CD4-positive, alpha-beta T cell treated with Interleukin-10 for 1 hour (primary cell): ENCODE measurements at regions not wholly inside any gene's neighbourhood (a gene's known extent, or its start where the extent isn't known, plus 50 kb on each side); places are given as distances from the start of the nearest gene placed in this dataset.

Experiments used
- DNase-seq: peaks from one replicate; pipeline ENCODE4 v3.0.0-alpha.2; 2020

DNA sequence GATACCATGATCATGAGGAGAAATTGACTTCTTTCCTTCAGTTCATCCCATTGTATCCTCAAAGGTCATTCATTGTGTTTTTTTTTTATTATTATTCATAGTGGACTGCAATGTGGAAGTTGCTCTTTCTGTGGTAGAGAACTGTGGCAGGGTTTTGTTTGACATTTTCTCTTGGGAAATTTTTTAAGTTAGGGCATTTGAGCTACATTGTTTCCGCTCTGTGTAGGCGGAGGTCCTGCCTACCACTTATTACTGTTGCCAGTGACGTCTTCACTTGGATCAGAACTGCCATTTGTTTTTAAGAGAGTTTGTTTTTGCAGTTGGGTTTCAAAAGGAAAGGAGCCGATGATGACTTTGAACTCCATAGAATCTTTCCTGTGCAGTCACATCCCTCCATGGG is 287.4 kb upstream of the FMN2 start:
- no peak for DNase-seq

DNA sequence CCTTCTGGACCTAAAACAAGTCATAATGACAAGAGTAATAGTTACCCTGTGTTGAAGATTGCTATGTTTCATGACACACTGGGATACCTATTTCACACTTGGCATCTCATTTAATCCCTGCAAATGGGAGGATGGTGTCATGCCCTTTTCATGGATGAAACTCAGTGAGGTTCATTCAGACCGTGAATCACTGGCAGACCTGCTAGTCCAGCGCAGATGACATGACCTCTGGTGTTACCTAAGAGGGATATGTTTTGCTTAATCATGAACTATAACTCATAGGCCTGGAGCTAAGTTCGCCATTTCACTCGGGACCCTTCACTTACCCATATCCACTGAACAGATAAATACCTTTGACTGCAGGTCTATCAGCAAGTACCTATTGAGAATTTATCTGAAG is 286.6 kb upstream of the FMN2 start:
- DNase-seq, result no peak

DNA sequence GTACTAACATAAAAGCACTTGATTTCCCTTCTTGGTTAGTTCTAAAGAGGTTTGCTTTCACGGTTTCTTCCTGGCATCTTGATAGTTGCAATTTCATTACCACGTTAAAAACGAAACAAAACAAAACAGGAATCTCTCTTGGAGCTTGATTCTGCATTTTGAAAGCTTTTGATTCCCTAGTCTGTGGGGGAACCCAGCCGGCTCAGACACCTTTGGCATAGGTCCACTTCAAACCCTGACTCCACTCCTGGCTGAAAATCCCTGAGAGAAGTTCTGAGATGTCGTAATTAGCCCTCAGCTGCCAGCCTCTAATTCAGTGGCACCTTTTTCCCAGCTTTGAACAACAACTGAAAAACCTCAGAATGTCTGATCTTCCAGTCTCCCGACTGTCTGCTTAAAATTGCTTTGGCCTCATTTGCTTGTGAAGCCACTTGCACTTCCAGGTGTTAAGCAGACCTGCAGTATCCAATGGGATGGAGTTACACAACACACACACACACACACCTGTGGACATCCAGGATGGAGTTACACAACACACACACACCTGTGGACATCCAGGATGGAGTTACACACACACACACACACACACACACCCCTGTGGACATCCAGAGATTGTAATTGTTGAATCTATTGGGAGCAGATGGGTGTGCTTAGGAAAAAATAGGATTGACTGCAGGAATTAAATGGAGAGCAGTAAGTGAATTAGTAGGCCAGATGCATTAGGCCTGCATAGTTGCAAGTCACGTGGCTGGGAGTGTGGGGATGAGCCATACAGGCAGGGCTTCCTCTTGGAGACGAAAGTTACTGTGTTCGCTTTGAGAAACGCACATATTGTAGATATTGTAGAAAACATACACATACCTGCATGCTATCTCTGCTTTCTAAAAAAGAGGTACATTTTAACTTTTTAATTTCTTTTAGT is 285.6 kb upstream of the FMN2 start:
- no peak for DNase-seq

DNA sequence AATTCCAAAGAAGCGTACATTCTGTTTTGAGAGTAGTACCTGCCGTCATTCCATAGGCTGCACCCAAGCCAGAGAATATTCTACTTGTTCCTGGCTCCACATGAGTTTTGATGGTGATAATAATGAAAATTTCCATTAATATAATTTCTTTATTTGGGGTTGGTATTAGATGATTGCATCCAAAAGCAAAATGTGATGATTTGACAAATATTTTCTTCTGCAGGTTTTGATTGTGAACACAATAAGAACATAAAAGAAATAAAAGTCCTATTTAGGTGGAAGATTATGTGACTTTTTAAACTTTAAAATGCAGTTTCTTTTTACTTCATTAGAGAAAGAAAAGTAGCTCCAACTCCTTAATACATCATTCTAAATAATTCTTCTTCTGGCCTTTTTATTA is 284.8 kb upstream of the FMN2 start:
- DNase-seq, result no peak

- no peak for DNase-seq
Observed at GRCh38 chr1:239807361-239807760, 284.3 kb upstream of the FMN2 start.

- no peak for DNase-seq
Observed at GRCh38 chr1:239810061-239810481, 281.6 kb upstream of the FMN2 start.

DNA sequence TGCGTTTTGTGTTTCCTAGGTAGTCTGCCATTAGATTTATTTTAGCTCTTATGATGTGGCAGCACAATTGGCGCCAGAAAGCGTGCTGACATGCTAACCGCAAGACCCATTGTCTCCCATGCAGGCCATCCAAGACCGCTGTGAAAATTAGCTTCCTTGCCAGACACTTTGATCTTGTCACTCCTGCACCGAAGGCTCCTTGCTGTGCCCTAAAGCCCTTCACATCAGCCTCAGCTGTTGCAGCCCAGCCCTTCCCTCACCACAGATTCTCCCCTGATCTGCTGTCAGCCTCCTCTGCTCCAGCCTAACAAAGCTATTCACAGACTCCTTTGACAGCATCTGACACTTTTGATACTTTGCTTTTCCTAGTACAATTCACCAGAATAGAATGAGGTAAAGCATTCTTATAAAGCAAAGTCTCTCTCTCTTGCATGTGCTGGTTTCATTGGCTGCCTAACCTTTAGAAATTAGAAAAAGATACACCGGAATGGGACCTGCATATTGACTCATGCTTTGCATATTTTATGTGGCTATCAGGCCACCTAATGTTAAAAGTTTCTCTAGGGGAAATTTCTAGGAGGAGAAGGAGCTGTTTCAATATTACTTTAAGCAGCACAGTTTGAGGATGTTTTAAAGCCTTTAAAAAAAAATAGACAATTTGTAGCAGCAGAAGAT is 280.3 kb upstream of the FMN2 start:
- DNase-seq, result no peak

- DNase-seq, result no peak
Observed at GRCh38 chr1:239812580-239812979, 279.1 kb upstream of the FMN2 start.

GRCh38 chr1:239814306-239814881 is 277.3 kb upstream of the FMN2 start:
- no peak for DNase-seq

GRCh38 chr1:239815074-239815473 is 276.6 kb upstream of the FMN2 start:
- DNase-seq, result no peak

GRCh38 chr1:239816081-239816782 is 275.5 kb upstream of the FMN2 start:
- DNase-seq, result no peak

DNA sequence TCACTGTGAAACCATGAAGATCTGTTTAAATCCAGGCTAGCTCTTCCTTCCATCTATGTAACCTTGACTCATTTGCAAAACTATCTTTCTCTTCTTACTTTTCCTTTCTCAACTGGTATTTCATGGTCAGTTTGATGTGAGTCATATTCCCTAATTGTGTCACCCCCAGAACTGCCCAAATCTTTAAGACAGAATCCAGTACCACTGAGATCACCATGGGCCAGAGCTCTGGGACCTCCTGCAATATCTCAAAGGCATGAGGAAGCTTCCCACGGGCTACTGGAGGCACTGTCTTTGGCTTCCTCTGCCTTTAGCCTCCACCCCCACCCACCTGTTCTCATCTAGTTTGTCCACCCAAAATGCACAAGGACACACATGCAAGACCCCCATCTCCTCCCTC is 274.4 kb upstream of the FMN2 start:
- DNase-seq, result no peak

GRCh38 chr1:239817801-239818200 is 273.9 kb upstream of the FMN2 start:
- DNase-seq, result no peak

DNA sequence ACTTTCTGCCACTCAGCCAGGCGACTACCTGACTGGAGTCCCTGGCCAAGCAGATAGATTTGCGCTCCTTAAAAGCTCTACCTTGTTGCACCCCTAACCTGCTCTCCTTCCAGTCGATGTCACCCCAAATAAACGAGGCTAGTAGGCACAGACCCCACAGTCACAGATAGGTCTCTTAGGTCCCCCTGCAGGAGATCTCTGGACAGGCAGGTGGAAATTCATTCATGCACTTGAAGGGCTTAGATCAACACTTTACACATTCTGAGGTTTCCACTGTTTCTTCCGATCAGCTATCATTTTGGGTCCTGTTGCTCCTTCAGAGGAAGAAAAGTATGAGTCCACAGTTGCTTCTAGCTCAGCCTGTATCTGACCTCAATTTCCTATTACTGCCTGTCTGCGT is 272.6 kb upstream of the FMN2 start:
- peak; percentile 19 for DNase-seq

GRCh38 chr1:239819756-239820250 is 271.9 kb upstream of the FMN2 start:
- no peak for DNase-seq

DNA sequence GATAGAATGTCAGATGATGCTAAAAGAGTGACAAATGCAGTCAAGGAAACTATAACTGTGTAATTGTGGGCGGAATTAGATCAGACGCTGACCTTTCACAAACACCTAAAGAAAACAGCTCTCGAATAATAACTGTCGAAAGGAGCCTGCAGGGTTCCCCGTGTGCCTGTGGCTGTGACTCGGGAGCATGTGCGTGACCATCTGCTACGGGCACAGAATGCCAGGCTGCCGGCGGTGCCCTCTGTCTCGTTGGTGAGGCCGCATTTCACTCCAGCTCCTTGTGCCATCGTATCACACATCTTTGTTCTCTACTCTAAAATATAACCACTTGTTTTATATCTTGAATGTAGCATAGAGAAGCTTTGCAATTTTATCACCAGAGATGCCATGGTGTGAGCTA is 267.8 kb upstream of the FMN2 start:
- no peak for DNase-seq

- DNase-seq, result no peak
Observed at GRCh38 chr1:239826211-239826610, 265.5 kb upstream of the FMN2 start.

DNA sequence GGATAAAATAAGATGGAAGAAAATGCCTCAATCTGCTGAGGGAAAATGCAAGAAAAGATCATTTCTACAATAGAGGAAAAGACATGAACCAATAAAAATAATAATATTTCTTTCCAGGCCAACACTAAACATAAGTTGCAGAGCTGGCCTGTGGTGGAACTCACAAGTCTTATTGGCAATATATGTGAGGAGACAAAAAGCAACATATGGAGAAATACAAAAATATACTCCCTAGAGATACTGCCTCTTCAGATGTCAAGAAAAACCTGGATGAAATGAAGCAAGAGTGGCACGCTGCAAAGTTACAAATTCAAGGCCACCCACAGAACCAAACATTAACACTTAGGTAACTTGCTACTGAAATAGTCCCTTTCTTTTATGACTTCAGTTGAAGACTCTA is 264.9 kb upstream of the FMN2 start:
- DNase-seq, result no peak

GRCh38 chr1:239829535-239829934 is 262.1 kb upstream of the FMN2 start:
- DNase-seq, result no peak

GRCh38 chr1:239831577-239832355 is 259.9 kb upstream of the FMN2 start:
- no peak for DNase-seq

- no peak for DNase-seq
Observed at GRCh38 chr1:239833723-239834122, 258.0 kb upstream of the FMN2 start.

GRCh38 chr1:239835946-239836440 is 255.7 kb upstream of the FMN2 start:
- DNase-seq, result no peak
